ENCODE measurements at regions not wholly inside any gene's neighbourhood (a gene's known extent, or its start where the extent isn't known, plus 50 kb on each side); places are given as distances from the start of the nearest gene placed in this dataset.

- no peak for DNase-seq (ENCODE audit: low read depth in 3 of 3)
Observed at GRCh38 chr22:47295226-47295901, 532.9 kb downstream of the TBC1D22A start.

GRCh38 chr22:47294576-47294975 lies 532.1 kb downstream of the TBC1D22A start:
- DNase-seq (ENCODE audit: low read depth in 3 of 3), result no peak

GRCh38 chr22:47294222-47294532 lies 531.7 kb downstream of the TBC1D22A start:
- DNase-seq (ENCODE audit: low read depth in 3 of 3), result no peak

- DNase-seq (ENCODE audit: low read depth in 3 of 3), result no peak
Observed at GRCh38 chr22:47293368-47294221, 531.1 kb downstream of the TBC1D22A start.

- no peak for DNase-seq (ENCODE audit: low read depth in 3 of 3)
Observed at GRCh38 chr22:47292546-47293320, 530.3 kb downstream of the TBC1D22A start.

GRCh38 chr22:47291565-47292495 lies 529.4 kb downstream of the TBC1D22A start:
- no peak for DNase-seq (ENCODE audit: low read depth in 3 of 3)

GRCh38 chr22:47290706-47291430 lies 528.4 kb downstream of the TBC1D22A start:
- DNase-seq (ENCODE audit: low read depth in 3 of 3), result no peak

GRCh38 chr22:47289336-47289985 lies 527.0 kb downstream of the TBC1D22A start:
- DNase-seq (ENCODE audit: low read depth in 3 of 3), result no peak

GRCh38 chr22:47288680-47289079 lies 526.2 kb downstream of the TBC1D22A start:
- DNase-seq (ENCODE audit: low read depth in 3 of 3), result no peak

- no peak for DNase-seq (ENCODE audit: low read depth in 3 of 3)
Observed at GRCh38 chr22:47287516-47287915, 525.1 kb downstream of the TBC1D22A start.

GRCh38 chr22:47286590-47286989 lies 524.1 kb downstream of the TBC1D22A start:
- DNase-seq (ENCODE audit: low read depth in 3 of 3), result no peak

GRCh38 chr22:47285981-47286380 lies 523.5 kb downstream of the TBC1D22A start:
- no peak for DNase-seq (ENCODE audit: low read depth in 3 of 3)

- DNase-seq (ENCODE audit: low read depth in 3 of 3), result no peak
Observed at GRCh38 chr22:47284822-47285221, 522.4 kb downstream of the TBC1D22A start.

GRCh38 chr22:47284360-47284759 lies 521.9 kb downstream of the TBC1D22A start:
- no peak for DNase-seq (ENCODE audit: low read depth in 3 of 3)

- no peak for DNase-seq (ENCODE audit: low read depth in 3 of 3)
Observed at GRCh38 chr22:47283616-47284270, 521.3 kb downstream of the TBC1D22A start.

- DNase-seq (ENCODE audit: low read depth in 3 of 3), result no peak
Observed at GRCh38 chr22:47282851-47283250, 520.4 kb downstream of the TBC1D22A start.

- no peak for DNase-seq (ENCODE audit: low read depth in 3 of 3)
Observed at GRCh38 chr22:47282366-47282765, 519.9 kb downstream of the TBC1D22A start.

GRCh38 chr22:47281126-47282106 lies 519.0 kb downstream of the TBC1D22A start:
- no peak for DNase-seq (ENCODE audit: low read depth in 3 of 3)
